Cardiac fibroblast (primary cell): ENCODE measurements at regions not wholly inside any gene's neighbourhood (a gene's known extent, or its start where the extent isn't known, plus 50 kb on each side); places are given as distances from the start of the nearest gene placed in this dataset.
"Not testable (repeated sequence)": the region's sequence is repeated elsewhere in the genome, so short reads cannot be mapped to it uniquely, and the experiment has no call there.

Experiments
- DNase-seq, 2 donors: peaks; one replicate each; pipeline versions ENCODE4 v3.0.0 to v3.0.0-alpha.2; 2010; ENCODE audit warnings: low read depth in 2 of 2
- H3K4me3 ChIP-seq, 2 donors: replicated peaks in 1 of 2; 1 replicate in 1 of 2; 2 replicates in 1 of 2; pipeline ENCODE4 v1.5.1; 2011; ENCODE audit warnings: low read depth in 2 of 2, low read length in 2 of 2, mild to moderate bottlenecking in 2 of 2, moderate library complexity in 1 of 2
- CTCF ChIP-seq: IDR thresholded peaks from one replicate; pipeline ENCODE4 v1.5.1; 2011; ENCODE audit warnings: low read depth, mild to moderate bottlenecking, low read length, inconsistent platforms

GRCh38 chr6:72466971-72467566, 154.8 kb upstream of the KCNQ5 start:
- no peak overlapping the region for H3K4me3 ChIP-seq
- peak; percentile 2 to 5 for DNase-seq
- TF ChIP-seq CTCF, result no peak

GRCh38 chr6:72469406-72469983, 152.4 kb upstream of the KCNQ5 start:
- H3K4me3 ChIP-seq, DNase-seq: not testable (repeated sequence)

GRCh38 chr6:72476051-72476450, 145.8 kb upstream of the KCNQ5 start:
- no peak overlapping the region for H3K4me3 ChIP-seq
- DNase-seq, result no peak
- TF ChIP-seq CTCF, result no peak

GRCh38 chr6:72476646-72477045, 145.2 kb upstream of the KCNQ5 start:
- TF ChIP-seq CTCF, result no peak

GRCh38 chr6:72495441-72495840, 126.4 kb upstream of the KCNQ5 start:
- no peak for DNase-seq
- no peak for TF ChIP-seq CTCF
- H3K4me3 ChIP-seq, result no peak overlapping the region

More at GRCh38 chr6:72476646-72477045, 145.2 kb upstream of the KCNQ5 start:
- DNase-seq, result no peak
- H3K4me3 ChIP-seq, result no peak overlapping the region

- no peak overlapping the region for H3K4me3 ChIP-seq
- no peak for DNase-seq
- TF ChIP-seq CTCF, result no peak
Measured at GRCh38 chr6:72497186-72497585, 124.7 kb upstream of the KCNQ5 start.

GRCh38 chr6:72500669-72501068, 121.2 kb upstream of the KCNQ5 start:
- TF ChIP-seq CTCF, result no peak
- no peak for DNase-seq
- H3K4me3 ChIP-seq, result no peak overlapping the region
